ENCODE measurements at regions not wholly inside any gene's neighbourhood (a gene's known extent, or its start where the extent isn't known, plus 50 kb on each side); places are given as distances from the start of the nearest gene placed in this dataset.

- TF ChIP-seq CTCF (IDR thresholded peaks at IDR 0.05) (no peak), REST (IDR thresholded peaks at IDR 0.05; ENCODE audit: insufficient read depth in 1 of 2, low read depth in 2 of 2, low read length in 1 of 2) (no peak), POLR2AphosphoS5 (IDR thresholded peaks at IDR 0.05; ENCODE audit: low read depth, low read length) (no peak)
Measured at GRCh38 chr14:26993556-26993955, 395.7 kb upstream of the NOVA1 start.
